ENCODE measurements at regions not wholly inside any gene's neighbourhood (a gene's known extent, or its start where the extent isn't known, plus 50 kb on each side); places are given as distances from the start of the nearest gene placed in this dataset.
"Not testable (repeated sequence)": the region's sequence is repeated elsewhere in the genome, so short reads cannot be mapped to it uniquely, and the experiment has no call there.

GRCh38 chr13:84609716-84610115 lies 727.4 kb upstream of the SLITRK1 start:
- no peaks in the 10 kb centered on the region for H3K4me1 Mint-ChIP-seq
- no peak overlapping the region for H3K4me3 Mint-ChIP-seq
- no peak for ATAC-seq
- no peak overlapping the region for H3K27ac Mint-ChIP-seq
- H3K9me3 Mint-ChIP-seq = peaks cover 7% of the 10 kb centered on the region
- H3K36me3 Mint-ChIP-seq (ENCODE audit: low read depth) = no peaks in the 10 kb centered on the region
- DNase-seq = no peak
- H3K27me3 Mint-ChIP-seq = no peaks in the 10 kb centered on the region

DNA sequence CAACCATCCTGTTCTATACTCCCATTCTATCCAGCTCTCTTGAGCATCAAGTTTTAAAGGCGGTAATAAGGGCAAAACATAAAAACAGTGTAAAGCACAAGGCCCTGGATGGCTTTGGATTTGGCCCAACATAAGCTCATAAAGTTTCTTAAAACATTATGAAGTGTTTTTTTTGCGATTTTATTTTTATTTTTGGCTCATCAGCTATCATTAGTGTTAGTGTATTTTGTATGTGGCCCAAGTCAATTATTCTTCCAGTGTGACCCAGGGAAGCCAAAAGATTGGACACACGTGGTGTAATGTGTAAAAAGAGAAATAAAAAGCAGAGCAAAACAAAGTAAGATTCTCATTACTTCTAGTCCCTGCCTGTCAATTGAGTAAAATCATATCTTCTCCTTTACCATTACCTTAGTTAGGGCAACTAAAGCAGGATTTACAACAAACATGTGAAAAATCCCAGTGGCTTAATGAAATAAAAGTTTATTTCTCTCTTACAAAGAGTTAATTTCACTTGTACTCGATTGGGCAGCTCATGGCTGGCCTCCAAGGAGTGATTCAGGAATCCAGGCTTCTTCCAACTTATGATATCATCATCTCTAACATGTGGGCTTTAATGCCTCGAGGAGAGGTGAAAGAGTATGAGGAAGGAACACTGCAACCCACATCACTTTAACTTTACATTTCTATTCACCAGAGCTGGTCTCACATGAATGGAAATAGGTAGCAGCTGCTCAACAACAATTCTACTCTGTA lies 725.2 kb upstream of the SLITRK1 start:
- Mint-ChIP-seq H3K4me1 (no peaks in the 10 kb centered on the region), H3K27me3 (no peaks in the 10 kb centered on the region), H3K36me3 (ENCODE audit: low read depth) (no peaks in the 10 kb centered on the region), H3K9me3 (peaks cover 11% of the 10 kb centered on the region), H3K4me3 (no peak overlapping the region), H3K27ac (no peak overlapping the region)
- no peak for DNase-seq
- ATAC-seq = no peak

DNA sequence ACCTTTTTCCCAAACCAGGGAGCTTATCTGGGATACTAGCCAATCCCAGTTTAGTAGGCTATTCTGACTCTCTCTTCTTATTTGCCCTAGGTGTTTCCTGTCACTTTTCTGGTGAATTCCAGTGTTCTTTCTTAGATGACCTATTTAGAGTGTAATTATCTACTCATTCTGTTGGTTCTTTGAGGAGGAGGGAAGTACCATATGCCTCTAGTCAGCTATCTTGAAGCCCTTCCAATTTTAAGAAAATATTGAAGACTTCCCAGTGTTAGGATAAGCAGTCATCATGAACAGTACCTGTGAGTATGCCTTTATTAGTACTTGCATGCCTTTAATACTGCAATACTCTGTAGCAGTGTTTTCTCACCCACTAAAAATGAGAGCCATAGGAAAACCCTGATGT lies 724.3 kb upstream of the SLITRK1 start:
- no peak for DNase-seq
- Mint-ChIP-seq H3K4me3 (no peak overlapping the region), H3K9me3 (peaks cover 11% of the 10 kb centered on the region), H3K27me3 (no peaks in the 10 kb centered on the region), H3K27ac (no peak overlapping the region), H3K36me3 (ENCODE audit: low read depth) (no peaks in the 10 kb centered on the region), H3K4me1 (no peaks in the 10 kb centered on the region)
- ATAC-seq = no peak

DNA sequence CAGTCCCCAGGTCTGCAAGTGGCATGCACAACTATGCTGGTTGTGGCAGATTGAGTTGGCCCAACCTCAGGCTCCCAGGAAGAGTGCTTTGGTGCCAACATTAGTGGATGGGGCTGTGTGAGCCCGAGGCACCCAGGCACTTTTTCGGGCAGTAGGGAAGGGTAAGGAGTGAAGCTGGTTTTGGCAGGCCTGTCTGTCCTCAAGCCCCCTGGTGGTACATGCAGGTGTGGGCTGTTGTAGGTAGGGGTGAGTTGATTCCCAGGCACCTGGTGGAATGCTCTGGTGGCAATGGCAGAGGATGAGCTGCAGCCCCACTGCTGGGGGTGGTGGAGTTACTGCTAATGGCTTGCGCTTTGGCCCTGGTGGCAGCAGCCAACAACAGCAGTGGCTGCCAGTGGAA lies 723.7 kb upstream of the SLITRK1 start:
- Mint-ChIP-seq H3K36me3 (ENCODE audit: low read depth) (no peaks in the 10 kb centered on the region), H3K4me3 (no peak overlapping the region), H3K27me3 (no peaks in the 10 kb centered on the region), H3K9me3 (peaks cover 11% of the 10 kb centered on the region), H3K27ac (no peak overlapping the region), H3K4me1 (no peaks in the 10 kb centered on the region)
- no peak for ATAC-seq
- no peak for DNase-seq

- no peaks in the 10 kb centered on the region for H3K36me3 Mint-ChIP-seq (ENCODE audit: low read depth)
- H3K9me3 Mint-ChIP-seq = no peaks in the 10 kb centered on the region
- DNase-seq (no peak), ATAC-seq (no peak)
- H3K4me1 Mint-ChIP-seq = no peaks in the 10 kb centered on the region
- no peak overlapping the region for H3K27ac Mint-ChIP-seq
- no peaks in the 10 kb centered on the region for H3K27me3 Mint-ChIP-seq
- no peak overlapping the region for H3K4me3 Mint-ChIP-seq
These were observed 709.2 kb upstream of the SLITRK1 start for GRCh38 chr13:84591444-84591843.

- ATAC-seq (no peak), DNase-seq (no peak)
- H3K27ac Mint-ChIP-seq = no peak overlapping the region
- H3K27me3 Mint-ChIP-seq = no peaks in the 10 kb centered on the region
- no peaks in the 10 kb centered on the region for H3K9me3 Mint-ChIP-seq
- H3K4me3 Mint-ChIP-seq = no peak overlapping the region
- H3K4me1 Mint-ChIP-seq = no peaks in the 10 kb centered on the region
- H3K36me3 Mint-ChIP-seq (ENCODE audit: low read depth) = no peaks in the 10 kb centered on the region
These were observed 708.4 kb upstream of the SLITRK1 start for GRCh38 chr13:84590663-84591062.

- Mint-ChIP-seq H3K27me3 (no peaks in the 10 kb centered on the region), H3K4me3 (no peak overlapping the region), H3K4me1 (no peaks in the 10 kb centered on the region), H3K27ac (no peak overlapping the region), H3K9me3 (no peaks in the 10 kb centered on the region), H3K36me3 (ENCODE audit: low read depth) (no peaks in the 10 kb centered on the region)
- DNase-seq (no peak), ATAC-seq (no peak)
These were observed 705.7 kb upstream of the SLITRK1 start for GRCh38 chr13:84588023-84588422.

GRCh38 chr13:84579901-84580300 lies 697.6 kb upstream of the SLITRK1 start:
- not testable (repeated sequence) for H3K9me3 Mint-ChIP-seq; H3K4me1 Mint-ChIP-seq; H3K36me3 Mint-ChIP-seq (ENCODE audit: low read depth); DNase-seq; ATAC-seq; H3K4me3 Mint-ChIP-seq; H3K27ac Mint-ChIP-seq; H3K27me3 Mint-ChIP-seq

- peaks cover 3% of the 10 kb centered on the region for H3K9me3 Mint-ChIP-seq
- no peak for DNase-seq
- no peaks in the 10 kb centered on the region for H3K36me3 Mint-ChIP-seq (ENCODE audit: low read depth)
- H3K27me3 Mint-ChIP-seq = no peaks in the 10 kb centered on the region
- no peak overlapping the region for H3K4me3 Mint-ChIP-seq
- H3K4me1 Mint-ChIP-seq = no peaks in the 10 kb centered on the region
- no peak overlapping the region for H3K27ac Mint-ChIP-seq
- no peak for ATAC-seq
These were observed 692.6 kb upstream of the SLITRK1 start for GRCh38 chr13:84574851-84575250.

- Mint-ChIP-seq H3K4me1 (no peaks in the 10 kb centered on the region), H3K9me3 (no peaks in the 10 kb centered on the region), H3K27me3 (no peaks in the 10 kb centered on the region), H3K36me3 (ENCODE audit: low read depth) (no peaks in the 10 kb centered on the region), H3K27ac (no peak overlapping the region), H3K4me3 (no peak overlapping the region)
- ATAC-seq (no peak), DNase-seq (no peak)
These were observed 689.0 kb upstream of the SLITRK1 start for GRCh38 chr13:84571264-84571663.

DNA sequence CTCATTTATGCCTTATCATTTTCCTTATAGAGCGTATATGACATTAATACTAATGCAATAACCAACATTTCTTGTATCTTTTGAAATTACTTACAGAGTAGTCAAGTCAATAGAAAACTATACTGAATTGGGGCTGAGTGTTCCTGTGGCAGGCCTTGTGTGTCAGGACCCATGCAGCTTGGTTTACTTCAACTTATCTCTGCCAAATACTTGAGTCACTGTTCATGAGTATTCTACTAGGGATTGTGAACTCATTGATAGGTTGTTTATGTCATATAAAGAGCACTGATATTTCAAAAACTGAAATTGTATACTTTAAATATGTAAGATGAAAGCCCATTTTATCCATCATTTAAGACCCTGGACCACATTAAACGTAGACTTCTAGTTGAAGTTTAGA lies 688.6 kb upstream of the SLITRK1 start:
- Mint-ChIP-seq H3K4me3 (no peak overlapping the region), H3K27ac (no peak overlapping the region)
- no peak for DNase-seq

DNA sequence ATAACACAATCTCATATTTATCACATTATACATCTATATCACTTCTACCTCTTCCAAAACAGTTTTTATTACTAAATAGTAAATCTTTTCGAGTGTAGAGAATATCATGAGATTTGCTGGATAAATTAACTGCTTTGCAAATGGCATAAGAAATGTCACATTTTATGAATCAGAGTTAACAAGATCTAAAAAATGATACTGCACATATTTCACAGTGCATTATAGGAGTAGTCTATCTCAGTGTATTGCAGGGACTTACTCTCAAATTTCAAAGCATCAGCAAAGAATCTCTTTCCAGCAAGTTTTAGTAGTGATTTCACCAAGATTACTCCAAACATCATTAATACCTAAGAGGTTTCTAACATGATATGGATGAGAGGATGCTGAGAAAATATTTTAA lies 687.1 kb upstream of the SLITRK1 start:
- Mint-ChIP-seq H3K27ac (no peak overlapping the region), H3K36me3 (ENCODE audit: low read depth) (no peaks in the 10 kb centered on the region), H3K4me3 (no peak overlapping the region)

More for the DNA sequence above, 688.6 kb upstream of the SLITRK1 start:
- H3K27me3 Mint-ChIP-seq = no peaks in the 10 kb centered on the region
- H3K9me3 Mint-ChIP-seq = no peaks in the 10 kb centered on the region
- H3K4me1 Mint-ChIP-seq = no peaks in the 10 kb centered on the region
- H3K36me3 Mint-ChIP-seq (ENCODE audit: low read depth) = no peaks in the 10 kb centered on the region
- ATAC-seq = no peak

GRCh38 chr13:84567848-84568247 lies 685.6 kb upstream of the SLITRK1 start:
- Mint-ChIP-seq H3K4me3 (no peak overlapping the region), H3K9me3 (no peaks in the 10 kb centered on the region)
- DNase-seq = no peak

More for the DNA sequence above, 687.1 kb upstream of the SLITRK1 start:
- ATAC-seq = no peak
- H3K27me3 Mint-ChIP-seq = no peaks in the 10 kb centered on the region
- H3K9me3 Mint-ChIP-seq = no peaks in the 10 kb centered on the region
- DNase-seq = no peak
- no peaks in the 10 kb centered on the region for H3K4me1 Mint-ChIP-seq

GRCh38 chr13:84566780-84567179 lies 684.5 kb upstream of the SLITRK1 start:
- no peaks in the 10 kb centered on the region for H3K27me3 Mint-ChIP-seq
- no peak for ATAC-seq

More at GRCh38 chr13:84567848-84568247, 685.6 kb upstream of the SLITRK1 start:
- Mint-ChIP-seq H3K27me3 (no peaks in the 10 kb centered on the region), H3K36me3 (ENCODE audit: low read depth) (no peaks in the 10 kb centered on the region), H3K27ac (no peak overlapping the region), H3K4me1 (no peaks in the 10 kb centered on the region)
- no peak for ATAC-seq

DNA sequence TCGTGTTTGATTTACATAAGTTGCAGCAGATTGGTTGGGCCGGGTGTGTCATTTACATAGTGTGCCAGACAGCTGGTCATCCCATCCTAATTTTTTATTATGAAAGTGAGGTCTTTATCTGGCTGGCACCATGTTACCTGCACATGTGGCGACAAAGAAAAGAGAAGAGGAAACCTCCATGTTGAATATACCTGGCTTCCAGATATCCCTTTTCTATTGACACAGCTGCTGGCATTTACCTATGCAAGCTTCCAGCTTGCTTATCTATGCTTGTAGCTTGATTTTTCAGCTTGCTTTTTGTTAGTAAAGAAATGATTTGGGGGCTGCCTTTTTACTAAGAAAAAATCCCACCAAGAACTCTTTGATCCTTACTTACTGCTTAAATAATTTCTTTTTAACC lies 681.3 kb upstream of the SLITRK1 start:
- peaks cover 4% of the 10 kb centered on the region for H3K9me3 Mint-ChIP-seq
- no peaks in the 10 kb centered on the region for H3K27me3 Mint-ChIP-seq
- no peaks in the 10 kb centered on the region for H3K4me1 Mint-ChIP-seq
- DNase-seq (no peak), ATAC-seq (no peak)
- H3K27ac Mint-ChIP-seq = no peak overlapping the region
- no peaks in the 10 kb centered on the region for H3K36me3 Mint-ChIP-seq (ENCODE audit: low read depth)
- no peak overlapping the region for H3K4me3 Mint-ChIP-seq

More at GRCh38 chr13:84566780-84567179, 684.5 kb upstream of the SLITRK1 start:
- DNase-seq = no peak
- H3K36me3 Mint-ChIP-seq (ENCODE audit: low read depth) = no peaks in the 10 kb centered on the region
- H3K9me3 Mint-ChIP-seq = no peaks in the 10 kb centered on the region
- H3K4me1 Mint-ChIP-seq = no peaks in the 10 kb centered on the region
- H3K27ac Mint-ChIP-seq = no peak overlapping the region
- no peak overlapping the region for H3K4me3 Mint-ChIP-seq

GRCh38 chr13:84553227-84553626 lies 671.0 kb upstream of the SLITRK1 start:
- Mint-ChIP-seq H3K27me3 (no peaks in the 10 kb centered on the region), H3K36me3 (ENCODE audit: low read depth) (no peaks in the 10 kb centered on the region), H3K9me3 (no peaks in the 10 kb centered on the region), H3K4me3 (no peak overlapping the region), H3K4me1 (no peaks in the 10 kb centered on the region), H3K27ac (no peak overlapping the region)
- ATAC-seq = no peak
- no peak for DNase-seq
